WTC11 (cell line): ENCODE measurements at regions not wholly inside any gene's neighbourhood (a gene's known extent, or its start where the extent isn't known, plus 50 kb on each side); places are given as distances from the start of the nearest gene placed in this dataset.

Experiments
- CTCF ChIP-seq: fragments of 200-600 bp; IDR thresholded peaks from 2 replicates; pipeline ENCODE4 v1.8.0; 2022; ENCODE audit warnings: antibody characterized with exemption
- FOXP1 ChIP-seq: sonication (generic); formaldehyde crosslinking; IDR thresholded peaks from 2 replicates; pipeline ENCODE4 v1.8.0; 2022; ENCODE audit warnings: missing genetic modification reagents, mild to moderate bottlenecking, moderate library complexity, borderline replicate concordance
- USF1 ChIP-seq: sonication (generic); formaldehyde crosslinking; IDR thresholded peaks from 2 replicates; pipeline ENCODE4 v1.8.0; 2022; ENCODE audit warnings: mild to moderate bottlenecking, missing genetic modification reagents

GRCh38 chr18:26734760-26735159 lies 130.7 kb downstream of the AQP4 start:
- no peak for TF ChIP-seq CTCF
- no peak for TF ChIP-seq FOXP1
- TF ChIP-seq USF1: no peak
